A549 (cell line): ENCODE measurements at regions not wholly inside any gene's neighbourhood (a gene's known extent, or its start where the extent isn't known, plus 50 kb on each side); places are given as distances from the start of the nearest gene placed in this dataset.

Source experiments
- ATAC-seq, 2 experiments: fragments of 200-7000 bp in 1 of 2; fragments of >200 bp in 1 of 2; cut with Nextera tagmentation in 1 of 2; cut with Tn5 transposase in 1 of 2; 3 replicates each; pipeline versions ENCODE4 v1.8.0 to v1.9.1; 2018 to 2020; ENCODE audit warnings: mild to moderate bottlenecking in 1 of 2, moderate library complexity in 1 of 2
- CTCF ChIA-PET: fragments of 300-600 bp; sonication (Branson Sonifier 250); formaldehyde crosslinking; extraction: SDS; loops from one replicate; lab custom pipeline; 2021; ENCODE audit warnings: antibody characterized with exemption, inconsistent platforms; lab: Yijun Ruan, JAX
- POLR2A ChIA-PET: fragments of 350-600 bp; formaldehyde crosslinking; extraction: SDS; loops from one replicate; lab custom pipeline; 2021; ENCODE audit warnings: antibody characterized with exemption, inconsistent platforms; lab: Yijun Ruan, JAX
- DNase-seq, 2 experiments: peaks; one replicate each; pipeline versions ENCODE4 v3.0.0 to v3.0.0-alpha.2; 2011 to 2016; ENCODE audit warnings: low read depth in 1 of 2, low spot score in 1 of 2
- FAIRE-seq: peaks from 2 replicates; lab custom pipeline; 2011; peaks lifted over from hg19 to GRCh38; lab: Jason Lieb, UNC
- H3K27ac ChIP-seq, 2 experiments: fragments of >200 bp; sonication (Bioruptor Twin); formaldehyde crosslinking; 3 replicates each; pipeline ENCODE4 v1.5.1; 2016 to 2017
- H3K4me1 ChIP-seq: fragments of >200 bp; sonication (Bioruptor Twin); formaldehyde crosslinking; 3 replicates; pipeline ENCODE4 v1.6.1; 2016
- H3K4me2 ChIP-seq: fragments of >200 bp; sonication (Bioruptor Twin); formaldehyde crosslinking; 3 replicates; pipeline ENCODE4 v1.6.1; 2016
- H3K4me3 ChIP-seq: fragments of >200 bp; sonication (Bioruptor Twin); formaldehyde crosslinking; 3 replicates; pipeline ENCODE4 v1.5.1; 2016
- H3K9me3 ChIP-seq: fragments of >200 bp; sonication (Bioruptor Twin); formaldehyde crosslinking; 3 replicates; pipeline ENCODE4 v1.6.1; 2016
- BHLHE40 ChIP-seq: IDR thresholded peaks from 2 replicates; pipeline ENCODE4 v1.6.1; 2012; ENCODE audit warnings: low read depth, low read length, inconsistent platforms
- CBX2 ChIP-seq: fragments of 200-600 bp; sonication (generic); IDR thresholded peaks from 2 replicates; pipeline ENCODE4 v1.6.1; 2016; ENCODE audit warnings: low read depth, mild to moderate bottlenecking, borderline replicate concordance
- CHD2 ChIP-seq: fragments of 150-350 bp; IDR thresholded peaks from 2 replicates; pipeline ENCODE4 v1.6.1; 2014; ENCODE audit warnings: low read length; ENCODE audit not compliant: partially characterized antibody
- CHD4 ChIP-seq: fragments of 200-600 bp; sonication (generic); IDR thresholded peaks from 2 replicates; pipeline ENCODE4 v1.6.1; 2016; ENCODE audit warnings: antibody characterized with exemption, mild to moderate bottlenecking, borderline replicate concordance
- EHF ChIP-seq: fragments of 250-450 bp; sonication (Bioruptor Pico); IDR thresholded peaks from 2 replicates; pipeline ENCODE4 v1.5.0; 2020; ENCODE audit warnings: mild to moderate bottlenecking
- EHMT2 ChIP-seq: fragments of 200-600 bp; sonication (generic); IDR thresholded peaks from 2 replicates; pipeline ENCODE4 v1.6.1; 2016; ENCODE audit warnings: antibody characterized with exemption, low read depth, mild to moderate bottlenecking, moderate library complexity
- ELK1 ChIP-seq: fragments of 150-350 bp; IDR thresholded peaks from 2 replicates; pipeline ENCODE4 v1.6.1; 2014; ENCODE audit warnings: low read depth, mild to moderate bottlenecking, low read length
- EP300 ChIP-seq, 2 experiments: fragments of >200 bp; sonication (Bioruptor Twin); formaldehyde crosslinking; IDR thresholded peaks; 2 replicates in 1 of 2; 3 replicates in 1 of 2; pipeline ENCODE4 v1.6.1; 2016 to 2017
- FOSL2 ChIP-seq, 2 experiments: fragments of 450-650 bp in 1 of 2; fragments of >200 bp in 1 of 2; sonication (Bioruptor Twin) in 1 of 2; formaldehyde crosslinking; IDR thresholded peaks; 2 replicates each; pipeline versions ENCODE4 v1.5.0 to v1.6.1; 2016 to 2020; ENCODE audit warnings: mild to moderate bottlenecking in 1 of 2, moderate library complexity in 1 of 2
- FOXS1 ChIP-seq: fragments of 250-450 bp; sonication (Bioruptor Pico); IDR thresholded peaks from 2 replicates; pipeline ENCODE4 v1.5.0; 2020; ENCODE audit warnings: mild to moderate bottlenecking, moderate library complexity
- HMGXB4 ChIP-seq: fragments of 250-450 bp; sonication (Bioruptor Pico); IDR thresholded peaks from 2 replicates; pipeline ENCODE4 v1.5.0; 2021; ENCODE audit warnings: mild to moderate bottlenecking, moderate library complexity, borderline replicate concordance
- NFE2L2 ChIP-seq: fragments of 150-350 bp; conservative IDR thresholded peaks from 2 replicates; pipeline ENCODE4 v1.6.1; 2014; ENCODE audit warnings: low read length
- PHF8 ChIP-seq: fragments of 200-600 bp; sonication (generic); IDR thresholded peaks from 2 replicates; pipeline ENCODE4 v1.6.1; 2016; ENCODE audit warnings: low read depth, mild to moderate bottlenecking, antibody characterized with exemption, moderate library complexity, borderline replicate concordance
- RAD21 ChIP-seq, 2 experiments: fragments of >200 bp in 1 of 2; sonication (Bioruptor Twin) in 1 of 2; formaldehyde crosslinking in 1 of 2; IDR thresholded peaks in 1 of 2; conservative IDR thresholded peaks in 1 of 2; 2 replicates in 1 of 2; 3 replicates in 1 of 2; pipeline ENCODE4 v1.6.1; 2012 to 2018; ENCODE audit warnings: inconsistent platforms in 1 of 2
- REST ChIP-seq: fragments of 200-600 bp; sonication (generic); IDR thresholded peaks from 2 replicates; pipeline ENCODE4 v1.6.1; 2016; ENCODE audit warnings: antibody characterized with exemption, mild to moderate bottlenecking, moderate library complexity
- RFX5 ChIP-seq: fragments of 450-650 bp; IDR thresholded peaks from 2 replicates; pipeline ENCODE4 v1.7.1; 2014; ENCODE audit warnings: antibody characterized with exemption, mild to moderate bottlenecking, moderate library complexity
- RNF2 ChIP-seq: fragments of 200-600 bp; sonication (generic); IDR thresholded peaks from 2 replicates; pipeline ENCODE4 v1.6.1; 2016; ENCODE audit warnings: low read depth, mild to moderate bottlenecking, antibody characterized with exemption, moderate library complexity, borderline replicate concordance
- SREBF2 ChIP-seq: fragments of 450-650 bp; IDR thresholded peaks from 2 replicates; pipeline ENCODE4 v1.6.1; 2014; ENCODE audit warnings: mild to moderate bottlenecking, moderate library complexity
- TP53 ChIP-seq: fragments of 250-450 bp; sonication (Bioruptor Pico); IDR thresholded peaks from 2 replicates; pipeline ENCODE4 v1.5.0; 2021; ENCODE audit warnings: mild to moderate bottlenecking, moderate library complexity
- ZC3H11A ChIP-seq: fragments of 450-650 bp; IDR thresholded peaks from 2 replicates; pipeline ENCODE4 v1.6.1; 2014; ENCODE audit warnings: antibody characterized with exemption, mild to moderate bottlenecking
- ZFP36 ChIP-seq: fragments of 450-650 bp; IDR thresholded peaks from 2 replicates; pipeline ENCODE4 v1.6.1; 2014; ENCODE audit warnings: borderline replicate concordance; ENCODE audit not compliant: partially characterized antibody
- ZNF302 ChIP-seq: fragments of 250-450 bp; sonication (Bioruptor Pico); IDR thresholded peaks from 2 replicates; pipeline ENCODE4 v1.9.0; 2021; ENCODE audit warnings: inconsistent platforms, mild to moderate bottlenecking, moderate library complexity
- ZSCAN20 ChIP-seq: fragments of 250-450 bp; sonication (Bioruptor Pico); IDR thresholded peaks from 2 replicates; pipeline ENCODE4 v1.8.0; 2022; ENCODE audit warnings: mild to moderate bottlenecking, moderate library complexity
- WGBS: methylation state at CpG from one replicate; pipeline ENCODE4 v1.1.6; 2017; ENCODE audit errors: missing lambda C conversion rate; 5-methylcytosine and 5-hydroxymethylcytosine counted together
- TF ChIP-seq, protein P1 (sequence below): fragments of >200 bp; sonication (Bioruptor Twin); formaldehyde crosslinking; IDR thresholded peaks from 3 replicates; pipeline ENCODE4 v1.6.1; 2016

DNA sequence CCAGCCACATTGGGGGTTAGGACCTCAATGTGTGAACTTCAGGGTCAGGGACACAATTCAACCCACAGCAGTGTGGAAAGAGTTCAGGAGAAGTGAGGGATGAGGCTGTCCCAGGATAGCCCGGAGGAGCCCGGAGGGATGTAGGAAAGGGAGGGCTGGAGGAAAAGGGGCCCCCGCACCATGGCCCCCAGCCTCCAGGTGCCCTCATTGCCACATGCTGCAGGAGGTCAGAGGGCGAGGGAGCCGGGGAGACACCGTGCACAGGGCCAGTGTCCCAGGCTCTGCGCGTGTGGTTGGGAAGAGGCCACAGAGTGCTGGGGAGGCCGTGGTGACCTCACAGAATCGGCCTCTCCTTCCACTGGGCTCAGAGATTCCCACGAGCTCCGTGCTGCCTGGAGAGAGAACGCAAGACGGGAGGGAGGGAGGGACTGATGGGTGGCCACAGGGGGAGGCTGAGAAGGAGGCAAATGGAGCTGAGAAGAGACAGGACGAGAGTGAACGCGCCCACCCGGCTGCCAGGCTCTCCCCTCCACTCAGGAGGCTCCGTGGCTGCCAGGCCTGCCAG is 215.1 kb downstream of the DLL1 start:
- H3K27ac ChIP-seq = no peak overlapping the region
- POLR2A ChIA-PET = no interaction called here
- no peak overlapping the region for H3K4me2 ChIP-seq
- ATAC-seq (no peak), DNase-seq (no peak)
- TF ChIP-seq ZFP36 (no peak), TP53 (no peak), NFE2L2 (no peak), CBX2 (no peak), BHLHE40 (no peak), ZC3H11A (no peak), REST (no peak), EHF (CRISPR knock-in tag) (no peak), RFX5 (no peak), FOSL2 (IDR thresholded peaks at IDR 0.05) (no peak), FOSL2 (CRISPR knock-in tag; IDR thresholded peaks at IDR 0.05) (no peak), FOXS1 (CRISPR knock-in tag) (no peak), PHF8 (no peak), HMGXB4 (no peak), ZNF302 (CRISPR knock-in tag) (no peak), RAD21 (conservative IDR thresholded peaks at IDR 0.05 in 1 of 2, IDR thresholded peaks at IDR 0.05 in 1 of 2) (no peak), RNF2 (no peak)
- TF ChIP-seq, protein P1, sequence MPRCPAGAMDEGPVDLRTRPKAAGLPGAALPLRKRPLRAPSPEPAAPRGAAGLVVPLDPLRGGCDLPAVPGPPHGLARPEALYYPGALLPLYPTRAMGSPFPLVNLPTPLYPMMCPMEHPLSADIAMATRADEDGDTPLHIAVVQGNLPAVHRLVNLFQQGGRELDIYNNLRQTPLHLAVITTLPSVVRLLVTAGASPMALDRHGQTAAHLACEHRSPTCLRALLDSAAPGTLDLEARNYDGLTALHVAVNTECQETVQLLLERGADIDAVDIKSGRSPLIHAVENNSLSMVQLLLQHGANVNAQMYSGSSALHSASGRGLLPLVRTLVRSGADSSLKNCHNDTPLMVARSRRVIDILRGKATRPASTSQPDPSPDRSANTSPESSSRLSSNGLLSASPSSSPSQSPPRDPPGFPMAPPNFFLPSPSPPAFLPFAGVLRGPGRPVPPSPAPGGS = no peak
- TF ChIP-seq, all 56 proteins: peak for 0
- 55% methylated on average over 15 of the region's 19 CpGs for WGBS
- CTCF ChIA-PET = no interaction called here
- no peaks in the 10 kb centered on the region for H3K4me1 ChIP-seq
- H3K4me3 ChIP-seq = no peak overlapping the region
- no peak for FAIRE-seq
- no peaks in the 10 kb centered on the region for H3K9me3 ChIP-seq

GRCh38 chr6:170074907-170075306 is 216.0 kb downstream of the DLL1 start:
- no peaks in the 10 kb centered on the region for H3K4me1 ChIP-seq
- ATAC-seq = no peak
- H3K4me3 ChIP-seq = no peak overlapping the region
- 80% methylated on average over 11 of the region's 17 CpGs for WGBS
- H3K9me3 ChIP-seq = no peaks in the 10 kb centered on the region
- DNase-seq = no peak
- ChIA-PET CTCF (no interaction called here), POLR2A (no interaction called here)
- FAIRE-seq = no peak
- no peak overlapping the region for H3K4me2 ChIP-seq
- H3K27ac ChIP-seq = no peak overlapping the region
- TF ChIP-seq ELK1 (no peak), NFE2L2 (no peak), CHD2 (no peak), ZSCAN20 (no peak), EHMT2 (no peak), SREBF2 (no peak), CBX2 (no peak), RFX5 (no peak), CHD4 (no peak), FOSL2 (IDR thresholded peaks at IDR 0.05) (no peak), FOSL2 (CRISPR knock-in tag; IDR thresholded peaks at IDR 0.05) (no peak), REST (no peak), EP300 (IDR thresholded peaks at IDR 0.05) (no peak)
